ENCODE measurements at regions not wholly inside any gene's neighbourhood (a gene's known extent, or its start where the extent isn't known, plus 50 kb on each side); places are given as distances from the start of the nearest gene placed in this dataset.
"Not testable (repeated sequence)": the region's sequence is repeated elsewhere in the genome, so short reads cannot be mapped to it uniquely, and the experiment has no call there.

- CTCF ChIA-PET, result no interaction called here
- POLR2A ChIA-PET, result no interaction called here
- no peak for DNase-seq (ENCODE audit: extremely low spot score)
- TF ChIP-seq FOXA1 (IDR thresholded peaks at IDR 0.05), result no peak
- TF ChIP-seq ZNF384 (IDR thresholded peaks at IDR 0.05), result no peak
- TF ChIP-seq FOXK2 (IDR thresholded peaks at IDR 0.05), result no peak
- TF ChIP-seq SP1 (IDR thresholded peaks at IDR 0.05), result no peak
- TF ChIP-seq ARNT (IDR thresholded peaks at IDR 0.05), result no peak
- TF ChIP-seq PKNOX1 (IDR thresholded peaks at IDR 0.05), result no peak
- no peak for TF ChIP-seq HDGF (IDR thresholded peaks at IDR 0.05; ENCODE audit: borderline replicate concordance)
- no peak for TF ChIP-seq CTBP1 (IDR thresholded peaks at IDR 0.05; ENCODE audit: borderline replicate concordance)
- TF ChIP-seq FOXM1 (IDR thresholded peaks at IDR 0.05; ENCODE audit: borderline replicate concordance), result no peak
These were observed 166.6 kb downstream of the AVL9 start for GRCh38 chr7:32661929-32662328.

GRCh38 chr7:32661501-32661900 is 166.2 kb downstream of the AVL9 start:
- no peak for DNase-seq (ENCODE audit: extremely low spot score)
- ChIA-PET POLR2A (no interaction called here), CTCF (interaction anchor here (0.6 kb wide), 1 partner anchor 221 kb away, joined by 9 read pairs; no protein-coding TSS in a partner anchor)
- TF ChIP-seq TARDBP (IDR thresholded peaks at IDR 0.05), result no peak
- no peak for TF ChIP-seq FOXK2 (IDR thresholded peaks at IDR 0.05)
- TF ChIP-seq FOXM1 (IDR thresholded peaks at IDR 0.05; ENCODE audit: borderline replicate concordance), result no peak
- no peak for TF ChIP-seq SP1 (IDR thresholded peaks at IDR 0.05)
- TF ChIP-seq SUZ12 (IDR thresholded peaks at IDR 0.05), result no peak
- no peak for TF ChIP-seq PKNOX1 (IDR thresholded peaks at IDR 0.05)
- TF ChIP-seq HDGF (IDR thresholded peaks at IDR 0.05; ENCODE audit: borderline replicate concordance), result no peak
- no peak for TF ChIP-seq L3MBTL2 (conservative IDR thresholded peaks at IDR 0.05)
- no peak for TF ChIP-seq CTBP1 (IDR thresholded peaks at IDR 0.05; ENCODE audit: borderline replicate concordance)
- TF ChIP-seq ARNT (IDR thresholded peaks at IDR 0.05), result no peak
- TF ChIP-seq BHLHE40 (IDR thresholded peaks at IDR 0.05; ENCODE audit: borderline replicate concordance), result no peak
- TF ChIP-seq ELF4 (IDR thresholded peaks at IDR 0.05), result no peak
- no peak for TF ChIP-seq ZNF384 (IDR thresholded peaks at IDR 0.05)
- no peak for TF ChIP-seq NFRKB (IDR thresholded peaks at IDR 0.05)
- no peak for TF ChIP-seq FOXA1 (IDR thresholded peaks at IDR 0.05)
- TF ChIP-seq LEF1 (IDR thresholded peaks at IDR 0.05; ENCODE audit: borderline replicate concordance), result no peak

DNA sequence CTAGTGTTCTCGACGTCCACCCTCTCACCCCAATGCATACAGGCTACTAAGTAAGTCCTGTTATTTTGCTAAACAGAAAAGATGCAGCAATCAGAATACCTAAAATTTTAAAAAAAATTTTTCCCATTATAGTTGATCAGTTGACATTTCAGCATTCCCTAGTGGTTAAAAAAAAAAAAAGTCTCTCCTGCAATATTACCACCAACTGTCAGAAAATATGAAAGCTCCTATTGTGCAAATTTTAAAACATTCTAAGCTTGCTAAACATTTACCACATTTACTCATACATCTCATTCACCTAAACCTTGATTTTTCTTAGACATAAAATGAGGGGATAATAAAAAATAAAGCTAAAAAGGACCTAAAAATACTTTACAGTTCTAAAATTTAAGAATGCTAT is 165.6 kb downstream of the AVL9 start:
- ChIA-PET POLR2A (no interaction called here), CTCF (interaction anchor here (0.6 kb wide), 1 partner anchor 222 kb away, joined by 9 read pairs; no protein-coding TSS in a partner anchor)
- TF ChIP-seq ZNF384 (IDR thresholded peaks at IDR 0.05), result no peak
- no peak for TF ChIP-seq L3MBTL2 (conservative IDR thresholded peaks at IDR 0.05)
- TF ChIP-seq FOXK2 (IDR thresholded peaks at IDR 0.05), result no peak
- TF ChIP-seq TARDBP (IDR thresholded peaks at IDR 0.05), result no peak
- TF ChIP-seq SP1 (IDR thresholded peaks at IDR 0.05), result no peak
- no peak for TF ChIP-seq BHLHE40 (IDR thresholded peaks at IDR 0.05; ENCODE audit: borderline replicate concordance)
- TF ChIP-seq SUZ12 (IDR thresholded peaks at IDR 0.05), result no peak
- no peak for TF ChIP-seq ELF4 (IDR thresholded peaks at IDR 0.05)
- no peak for TF ChIP-seq FOXA1 (IDR thresholded peaks at IDR 0.05)
- TF ChIP-seq NFRKB (IDR thresholded peaks at IDR 0.05), result no peak
- no peak for TF ChIP-seq HDGF (IDR thresholded peaks at IDR 0.05; ENCODE audit: borderline replicate concordance)
- TF ChIP-seq FOXM1 (IDR thresholded peaks at IDR 0.05; ENCODE audit: borderline replicate concordance), result no peak
- TF ChIP-seq ARNT (IDR thresholded peaks at IDR 0.05), result no peak
- no peak for TF ChIP-seq CTBP1 (IDR thresholded peaks at IDR 0.05; ENCODE audit: borderline replicate concordance)
- TF ChIP-seq LEF1 (IDR thresholded peaks at IDR 0.05; ENCODE audit: borderline replicate concordance), result no peak
- no peak for TF ChIP-seq PKNOX1 (IDR thresholded peaks at IDR 0.05)
- DNase-seq (ENCODE audit: extremely low spot score), result no peak

DNA sequence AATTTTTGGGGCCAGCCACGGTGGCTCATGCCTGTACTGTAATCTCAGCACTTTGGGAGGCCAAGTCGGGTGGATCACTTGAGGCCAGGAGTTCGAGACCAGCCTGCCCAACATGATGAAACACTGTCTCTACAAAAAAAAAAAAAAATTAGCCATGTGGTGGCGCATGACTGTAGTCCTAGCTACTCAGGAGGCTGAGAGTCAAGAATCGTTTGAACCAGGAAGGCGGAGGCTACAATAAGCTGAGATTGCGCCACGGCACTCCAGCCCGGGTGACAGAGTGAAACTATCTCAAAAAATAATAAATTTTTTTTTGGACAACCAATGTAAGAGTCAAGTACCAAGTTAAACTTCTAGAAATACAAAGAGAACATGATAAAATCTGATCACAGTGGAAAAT is 164.6 kb downstream of the AVL9 start:
- CTCF ChIA-PET, result no interaction called here
- TF ChIP-seq FOXK2 (IDR thresholded peaks at IDR 0.05) (no peak), BHLHE40 (IDR thresholded peaks at IDR 0.05; ENCODE audit: borderline replicate concordance) (no peak), FOXA1 (IDR thresholded peaks at IDR 0.05) (no peak), L3MBTL2 (conservative IDR thresholded peaks at IDR 0.05) (no peak), HDGF (IDR thresholded peaks at IDR 0.05; ENCODE audit: borderline replicate concordance) (no peak), ARNT (IDR thresholded peaks at IDR 0.05) (no peak), CTBP1 (IDR thresholded peaks at IDR 0.05; ENCODE audit: borderline replicate concordance) (no peak), SP1 (IDR thresholded peaks at IDR 0.05) (no peak)
- no peak for DNase-seq (ENCODE audit: extremely low spot score)
- POLR2A ChIA-PET, result no interaction called here

- POLR2A ChIA-PET, result no interaction called here
- no peak for DNase-seq (ENCODE audit: extremely low spot score)
- TF ChIP-seq HDGF (IDR thresholded peaks at IDR 0.05; ENCODE audit: borderline replicate concordance), result no peak
- TF ChIP-seq FOXA1 (IDR thresholded peaks at IDR 0.05), result no peak
- TF ChIP-seq L3MBTL2 (conservative IDR thresholded peaks at IDR 0.05), result no peak
- no peak for TF ChIP-seq NFRKB (IDR thresholded peaks at IDR 0.05)
- TF ChIP-seq PKNOX1 (IDR thresholded peaks at IDR 0.05), result no peak
- no peak for TF ChIP-seq CTBP1 (IDR thresholded peaks at IDR 0.05; ENCODE audit: borderline replicate concordance)
- CTCF ChIA-PET, result no interaction called here
These were observed 163.2 kb downstream of the AVL9 start for GRCh38 chr7:32658467-32658869.

GRCh38 chr7:32658034-32658433 is 162.7 kb downstream of the AVL9 start:
- ChIA-PET POLR2A (no interaction called here), CTCF (no interaction called here)
- DNase-seq (ENCODE audit: extremely low spot score), result no peak

GRCh38 chr7:32654549-32654948 is 159.3 kb downstream of the AVL9 start:
- CTCF ChIA-PET, POLR2A ChIA-PET: not testable (repeated sequence)

More at GRCh38 chr7:32658034-32658433, 162.7 kb downstream of the AVL9 start:
- no peak for TF ChIP-seq SUZ12 (IDR thresholded peaks at IDR 0.05)
- TF ChIP-seq ELF4 (IDR thresholded peaks at IDR 0.05), result no peak
- TF ChIP-seq SP1 (IDR thresholded peaks at IDR 0.05), result no peak
- no peak for TF ChIP-seq CTBP1 (IDR thresholded peaks at IDR 0.05; ENCODE audit: borderline replicate concordance)
- TF ChIP-seq TARDBP (IDR thresholded peaks at IDR 0.05), result no peak
- TF ChIP-seq HDGF (IDR thresholded peaks at IDR 0.05; ENCODE audit: borderline replicate concordance), result no peak
- TF ChIP-seq FOXM1 (IDR thresholded peaks at IDR 0.05; ENCODE audit: borderline replicate concordance), result no peak
- TF ChIP-seq L3MBTL2 (conservative IDR thresholded peaks at IDR 0.05), result no peak
- no peak for TF ChIP-seq BHLHE40 (IDR thresholded peaks at IDR 0.05; ENCODE audit: borderline replicate concordance)
- no peak for TF ChIP-seq ARNT (IDR thresholded peaks at IDR 0.05)

DNA sequence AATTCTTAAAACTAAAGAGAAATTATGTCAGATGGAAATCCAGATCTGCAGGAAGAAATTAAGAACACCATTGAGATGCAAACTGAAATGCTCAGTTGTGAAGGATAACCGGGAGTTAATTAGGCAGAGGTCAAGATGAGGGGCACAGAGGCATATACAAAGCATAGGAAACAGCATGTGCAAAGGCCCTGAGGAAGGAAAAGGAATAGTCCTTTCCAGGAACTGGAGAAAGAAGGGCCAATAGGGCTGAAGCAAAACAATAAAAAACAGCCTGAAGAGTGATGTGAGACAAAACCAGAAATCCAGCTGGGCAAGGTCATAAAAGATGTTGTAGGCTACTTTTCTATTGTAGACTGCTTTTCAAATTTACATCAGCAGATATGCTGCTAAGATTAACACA is 155.1 kb downstream of the AVL9 start:
- CTCF ChIA-PET; POLR2A ChIA-PET; DNase-seq (ENCODE audit: extremely low spot score): not testable (repeated sequence)

More at GRCh38 chr7:32654549-32654948, 159.3 kb downstream of the AVL9 start:
- not testable (repeated sequence) for DNase-seq (ENCODE audit: extremely low spot score)
